SK-MEL-5 (cell line): ENCODE measurements at regions not wholly inside any gene's neighbourhood (a gene's known extent, or its start where the extent isn't known, plus 50 kb on each side); places are given as distances from the start of the nearest gene placed in this dataset.
A peak's percentile ranks its signal among the peaks of the same experiment; 100 is the strongest.
"Not testable (repeated sequence)": the region's sequence is repeated elsewhere in the genome, so short reads cannot be mapped to it uniquely, and the experiment has no call there.

ENCODE experiments used
- DNase-seq: peaks from one replicate; pipeline ENCODE4 v3.0.0-alpha.2; 2016; ENCODE audit warnings: low read depth, low spot score
- in situ Hi-C: cut with HindIII; loops from 2 replicates; pipeline ENCODE4 v1.10.0; 2016; ENCODE audit warnings: low sequenced_read_pairs, high pct_unique_total_duplicates, low pct_unique_long_range_greater_than_20kb

DNA sequence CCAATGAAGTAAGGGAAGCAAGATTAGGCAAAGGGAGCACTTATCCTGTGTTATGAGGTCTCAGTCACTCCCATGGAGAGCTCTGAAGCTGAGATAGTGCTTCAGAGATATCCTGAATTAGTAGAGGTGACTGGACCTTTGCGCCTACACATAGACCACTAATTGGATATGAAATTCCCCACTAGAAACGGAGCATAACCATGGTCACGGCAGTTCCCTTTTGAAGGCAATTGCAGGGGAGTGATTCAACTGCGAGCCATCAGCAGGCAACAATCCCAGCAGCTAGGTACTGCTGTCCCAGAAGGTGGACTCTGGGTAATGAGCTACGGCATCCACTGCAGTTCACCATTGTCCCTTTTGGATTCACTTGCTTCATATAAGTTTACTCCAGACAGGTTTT is 267.7 kb upstream of the RASA1 start:
- in situ Hi-C loops = no loop called here
- DNase-seq = no peak

DNA sequence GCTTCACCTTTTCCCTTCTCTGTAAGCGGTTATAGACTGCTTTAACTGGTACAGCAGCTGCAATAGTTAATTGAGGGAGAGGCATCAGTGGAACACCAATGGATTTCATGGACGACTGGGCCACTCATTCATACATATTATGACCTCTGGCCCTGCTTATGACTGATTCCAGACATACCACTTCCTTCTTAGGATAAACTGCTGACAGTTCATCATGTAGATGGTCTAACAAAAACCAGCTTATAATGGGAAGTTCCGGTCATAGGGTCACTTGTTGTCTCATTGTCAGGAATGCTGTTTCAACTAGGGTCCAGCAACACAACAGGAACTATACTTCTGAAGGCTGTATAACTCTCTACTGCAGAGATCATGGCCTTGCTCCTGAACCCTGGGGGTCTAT is 265.2 kb upstream of the RASA1 start:
- in situ Hi-C loops = no loop called here
- DNase-seq = no peak

DNA sequence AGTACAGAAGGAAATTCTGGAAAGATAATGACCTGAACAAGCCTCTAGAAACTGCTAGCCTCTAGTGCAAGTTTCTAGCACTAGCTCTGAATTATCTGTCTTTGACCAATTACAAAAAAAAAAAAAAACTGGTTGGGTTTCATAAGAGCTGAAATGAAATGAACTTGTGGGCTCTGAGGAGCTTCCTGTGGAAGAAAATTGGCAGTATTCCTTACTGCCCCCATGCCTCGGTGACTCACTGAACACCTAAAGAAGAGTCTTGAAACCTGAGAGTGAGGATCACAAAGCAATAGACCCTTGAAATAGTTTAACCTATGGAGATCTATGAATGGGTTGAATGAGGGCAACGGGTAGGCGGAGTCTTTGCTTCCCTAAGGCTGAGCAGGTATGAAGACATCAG is 263.6 kb upstream of the RASA1 start:
- in situ Hi-C loops = no loop called here
- DNase-seq = no peak

DNA sequence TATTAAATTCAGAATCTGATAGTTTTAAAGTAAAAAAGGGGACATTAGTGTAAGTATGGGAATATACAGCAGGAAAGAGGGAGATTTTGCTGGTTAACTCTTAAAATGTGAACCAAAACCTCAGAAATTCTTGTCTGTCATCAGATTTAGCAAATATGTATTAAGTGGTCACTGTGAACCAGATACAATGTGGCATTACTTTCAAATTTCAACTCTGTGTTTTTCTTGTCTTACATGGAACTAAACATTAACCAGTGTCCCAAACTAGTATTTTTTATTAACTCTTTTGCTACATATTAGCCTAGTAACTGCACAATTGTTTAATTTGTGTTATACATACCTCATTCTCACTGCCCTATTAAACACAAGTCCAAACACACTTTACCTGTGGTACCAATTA is 259.9 kb upstream of the RASA1 start:
- in situ Hi-C loops = no loop called here
- DNase-seq = no peak

DNA sequence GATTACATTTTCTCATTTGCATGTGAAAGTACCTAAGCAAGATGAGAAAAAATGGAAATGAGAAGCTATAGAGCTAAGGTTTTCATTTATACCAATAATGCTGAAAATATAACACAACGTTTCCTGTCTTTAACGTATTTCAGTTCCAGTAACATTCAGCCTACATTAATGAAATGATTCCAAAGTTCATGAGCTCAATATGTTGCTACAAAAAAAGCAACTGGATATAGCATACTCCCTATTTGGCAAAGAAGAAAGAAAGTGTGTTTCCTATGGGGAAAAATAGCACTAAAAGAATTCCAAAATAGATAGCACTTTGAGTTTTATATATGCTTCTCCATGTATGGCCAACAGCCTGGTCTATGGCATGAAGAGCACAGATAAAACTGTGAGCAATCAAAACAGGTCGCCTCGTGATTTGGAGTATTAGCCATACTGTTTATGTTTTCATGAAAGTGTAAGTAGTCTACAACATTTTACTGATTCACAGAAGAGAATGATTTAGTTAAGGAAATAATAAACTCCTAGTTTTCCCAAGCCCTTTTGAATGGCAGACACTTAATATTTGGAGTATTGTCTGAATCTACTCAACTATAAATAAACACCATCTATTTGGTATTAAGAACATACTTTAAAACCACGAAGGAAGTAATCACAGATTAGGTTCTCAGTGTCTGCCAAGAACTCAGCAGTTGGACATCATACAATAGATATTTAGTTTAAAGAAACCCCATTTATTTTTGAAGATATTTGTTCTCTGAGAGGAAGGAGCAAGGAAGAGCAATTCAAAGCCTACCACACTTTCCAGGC is 258.7 kb upstream of the RASA1 start:
- DNase-seq = no peak
- in situ Hi-C loops = no loop called here

DNA sequence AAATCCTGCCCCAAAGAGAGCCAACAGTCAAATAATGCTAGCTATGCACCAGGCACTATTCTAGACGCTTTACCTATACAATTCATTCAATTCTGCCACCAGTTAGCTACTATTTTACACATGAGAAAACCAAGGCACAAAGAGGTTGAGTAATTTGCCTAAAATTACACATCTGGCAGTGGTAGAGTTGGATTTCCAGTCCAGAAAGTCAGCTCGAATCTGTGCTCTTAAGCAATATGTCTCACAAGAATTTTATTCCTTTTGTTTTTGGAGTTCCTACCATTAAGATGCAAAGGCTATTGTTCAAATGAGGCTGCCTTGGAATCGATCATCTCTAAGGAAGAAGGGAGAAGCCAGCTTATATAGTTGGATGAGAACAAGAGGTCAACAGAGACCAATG is 256.9 kb upstream of the RASA1 start:
- in situ Hi-C loops = no loop called here
- no peak for DNase-seq

DNA sequence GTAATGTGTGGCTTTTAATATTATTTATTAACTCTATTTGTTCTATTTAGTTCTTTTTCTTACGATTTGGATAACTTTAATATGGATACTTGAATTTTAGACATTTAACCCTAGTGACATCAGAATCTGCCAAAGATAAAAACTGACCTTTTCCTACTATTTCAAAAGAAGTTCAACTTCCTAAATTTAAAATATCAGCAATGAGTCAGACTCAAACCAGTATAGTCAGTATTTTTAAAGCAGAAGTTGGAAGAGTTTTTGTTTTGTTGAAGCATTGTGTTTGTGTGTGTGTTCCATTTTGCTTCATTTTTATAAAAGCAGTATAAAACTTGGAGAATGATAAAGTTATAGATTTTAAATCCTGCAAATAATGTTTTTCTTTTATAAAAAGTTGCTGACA is 251.8 kb upstream of the RASA1 start:
- DNase-seq = no peak
- in situ Hi-C loops = no loop called here

DNA sequence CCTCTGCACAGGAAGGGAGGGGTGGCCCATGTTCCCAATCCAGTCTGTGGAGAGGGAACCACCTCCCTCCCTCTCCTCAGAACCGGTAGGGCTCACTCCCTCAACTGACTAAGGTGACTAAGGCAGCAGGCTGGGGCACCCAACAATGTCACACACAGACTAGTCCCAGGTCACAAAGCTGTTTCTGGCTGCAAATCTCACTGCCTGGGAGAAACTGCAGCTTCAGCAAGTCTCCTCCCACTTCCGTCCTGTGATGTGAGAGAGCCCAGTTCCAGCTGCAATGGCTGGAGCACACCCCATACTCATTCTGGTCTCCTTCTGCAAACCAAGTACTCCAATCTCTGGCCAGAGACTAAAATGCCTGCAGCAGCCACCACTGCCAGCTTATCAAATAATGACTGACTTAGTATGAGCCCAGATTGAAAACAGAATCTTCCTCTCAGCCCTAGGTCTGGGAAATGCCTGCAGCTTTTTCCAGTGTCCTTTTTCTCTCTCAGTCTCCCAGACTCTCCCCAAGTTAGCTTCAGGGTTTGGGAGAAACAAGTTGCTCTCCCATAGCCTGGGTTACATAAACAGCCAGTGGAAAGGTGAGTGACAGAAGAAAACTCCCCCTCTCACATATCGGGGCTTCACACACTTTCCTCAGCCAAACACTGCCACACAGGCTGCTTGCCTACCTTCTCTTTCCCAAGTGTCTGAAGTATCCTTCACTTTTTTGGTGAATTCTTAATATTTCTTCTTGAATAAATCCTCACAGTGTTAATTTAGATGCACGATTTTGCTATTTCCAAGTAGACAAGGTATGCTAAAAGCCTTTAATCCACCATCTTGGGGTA is 247.4 kb upstream of the RASA1 start:
- in situ Hi-C loops = no loop called here
- DNase-seq = peak; percentile 11

DNA sequence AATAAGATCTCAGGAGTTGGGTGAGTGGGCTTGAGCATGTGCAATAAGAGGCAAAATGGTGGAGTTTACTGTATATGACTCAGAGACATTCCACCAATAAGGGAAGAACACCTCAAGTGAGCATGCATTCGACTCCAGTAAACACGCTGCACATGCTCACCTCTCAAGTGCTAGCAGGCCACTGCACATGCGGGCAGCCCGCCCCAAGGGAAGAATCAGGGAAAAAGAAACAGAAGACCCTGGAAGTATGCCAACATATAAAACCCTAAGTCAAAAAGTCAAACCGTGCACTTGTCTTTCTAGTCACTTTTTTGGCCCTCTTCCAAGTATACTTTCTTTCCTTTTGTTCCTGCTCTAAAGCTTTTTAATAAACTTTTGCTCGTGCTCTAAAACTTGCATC is 245.3 kb upstream of the RASA1 start:
- in situ Hi-C loops = no loop called here
- DNase-seq = no peak

DNA sequence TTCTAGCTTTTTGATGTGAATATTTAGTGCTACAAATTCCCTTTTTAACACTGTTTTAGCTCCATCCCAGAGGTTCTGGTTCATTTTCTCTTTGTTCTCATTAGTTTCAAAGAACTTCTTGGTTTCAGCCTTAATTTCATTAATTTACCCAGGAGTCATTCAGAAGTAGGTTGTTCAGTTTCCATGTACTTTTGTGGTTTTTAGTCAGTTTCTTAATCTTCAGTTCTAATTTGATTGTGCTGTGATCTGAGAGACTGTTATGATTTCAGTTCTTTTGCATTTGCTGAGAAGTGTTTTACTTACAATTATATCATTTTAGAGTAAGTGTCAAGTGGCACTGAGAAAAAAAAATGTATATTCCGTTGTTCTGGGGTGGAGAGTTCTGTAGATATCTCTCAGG is 240.1 kb upstream of the RASA1 start:
- in situ Hi-C loops = no loop called here
- no peak for DNase-seq

DNA sequence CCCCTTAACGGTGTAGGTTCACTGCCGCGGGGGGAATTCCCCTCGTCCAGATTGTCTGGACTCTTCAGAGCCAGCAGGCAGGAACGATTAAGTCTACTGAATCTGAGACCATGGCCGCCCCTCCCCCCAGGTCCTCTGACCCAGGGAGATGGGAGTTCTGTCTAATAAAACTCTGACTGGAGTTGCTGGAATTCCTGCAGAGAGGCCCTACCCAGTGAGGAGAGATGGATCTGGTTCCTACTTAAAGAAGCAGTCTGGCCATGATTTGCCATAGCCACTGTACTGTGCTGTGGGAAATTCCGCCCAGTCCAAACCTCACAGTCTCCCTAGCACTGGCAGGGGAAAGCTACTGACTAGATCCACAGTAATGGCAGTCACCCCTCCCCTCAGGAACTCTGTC is 237.7 kb upstream of the RASA1 start:
- no peak for DNase-seq
- in situ Hi-C loops = no loop called here

DNA sequence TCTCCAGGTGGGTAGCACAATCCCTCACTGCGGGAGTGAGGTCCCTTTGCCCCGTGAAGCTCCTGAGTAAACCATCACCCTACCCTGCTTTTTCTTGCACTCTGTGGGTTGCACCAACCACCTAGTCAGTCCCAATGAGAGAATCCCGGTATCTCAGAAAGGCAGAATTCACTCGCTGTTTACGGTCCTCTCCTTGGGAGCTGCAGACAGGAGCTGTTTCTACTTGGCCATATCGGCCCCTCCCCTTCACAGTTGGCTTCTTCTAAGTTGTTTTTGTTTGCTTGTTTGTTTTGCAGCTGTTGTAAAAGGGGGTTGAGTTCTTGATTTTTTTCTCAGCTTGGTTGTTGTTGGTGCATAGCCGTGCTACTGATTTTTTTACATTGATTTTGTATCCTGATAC is 237.0 kb upstream of the RASA1 start:
- in situ Hi-C loops = no loop called here

DNA sequence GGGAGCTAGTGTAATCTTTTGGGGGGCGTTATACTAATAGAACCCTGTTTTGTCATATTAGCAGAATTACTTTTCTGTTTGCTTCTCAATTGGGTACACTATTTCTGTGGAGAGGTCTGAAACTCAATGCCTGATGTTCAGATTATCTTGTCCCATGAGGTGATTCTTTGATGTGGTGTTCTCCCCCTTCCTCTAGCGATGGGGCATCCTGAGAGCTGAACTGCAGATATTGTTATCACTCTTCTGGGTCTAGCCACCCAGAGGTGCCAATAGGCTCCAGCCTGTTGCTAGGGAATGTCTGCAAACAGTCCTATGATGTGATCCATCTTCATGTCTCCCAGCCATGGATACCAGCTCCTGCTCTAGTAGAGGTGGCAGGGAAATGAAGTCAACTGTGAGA is 233.1 kb upstream of the RASA1 start:
- in situ Hi-C loops = no loop called here

More for the DNA sequence above, 237.0 kb upstream of the RASA1 start:
- DNase-seq = no peak

DNA sequence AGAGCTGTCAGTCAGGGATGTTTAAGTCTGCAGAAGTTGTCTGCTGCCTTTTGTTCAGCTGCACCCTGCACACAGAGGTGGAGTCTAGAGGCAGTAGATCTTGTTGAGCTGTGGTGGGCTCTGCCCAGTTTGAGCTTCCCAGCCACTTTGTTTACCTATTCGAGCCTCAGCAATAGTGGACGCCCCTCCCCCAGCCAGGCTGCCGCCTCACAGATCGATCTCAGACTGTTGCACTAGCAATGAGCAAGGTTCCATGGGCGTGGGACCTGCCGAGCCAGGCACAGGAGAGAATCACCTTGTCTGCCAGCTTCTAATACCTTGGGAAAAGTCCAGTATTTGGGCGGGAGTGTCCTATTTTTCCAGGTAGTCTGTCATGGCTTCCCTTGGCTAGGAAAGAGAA is 225.1 kb upstream of the RASA1 start:
- no peak for DNase-seq
- in situ Hi-C loops = no loop called here

More for the DNA sequence above, 233.1 kb upstream of the RASA1 start:
- no peak for DNase-seq

DNA sequence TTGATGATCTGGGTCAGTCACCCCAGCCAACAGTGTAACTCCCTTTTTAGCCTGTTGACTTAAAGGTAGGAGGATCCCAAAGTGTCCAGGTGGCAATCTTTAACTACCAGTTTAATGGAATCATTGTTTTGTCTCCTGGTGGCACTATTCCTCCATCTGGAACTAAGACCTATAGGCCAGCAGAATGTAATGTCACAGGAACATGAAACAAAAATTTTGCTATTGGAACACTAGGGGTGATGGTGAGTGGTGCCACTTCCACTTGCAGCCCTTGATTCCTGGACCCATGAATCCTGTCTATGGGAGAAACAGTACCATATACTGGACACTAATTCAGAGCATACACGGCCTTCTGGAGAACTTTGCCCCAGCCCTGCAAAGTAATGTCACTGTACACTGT is 219.5 kb upstream of the RASA1 start:
- DNase-seq = peak; percentile 8
- in situ Hi-C loops = no loop called here

DNA sequence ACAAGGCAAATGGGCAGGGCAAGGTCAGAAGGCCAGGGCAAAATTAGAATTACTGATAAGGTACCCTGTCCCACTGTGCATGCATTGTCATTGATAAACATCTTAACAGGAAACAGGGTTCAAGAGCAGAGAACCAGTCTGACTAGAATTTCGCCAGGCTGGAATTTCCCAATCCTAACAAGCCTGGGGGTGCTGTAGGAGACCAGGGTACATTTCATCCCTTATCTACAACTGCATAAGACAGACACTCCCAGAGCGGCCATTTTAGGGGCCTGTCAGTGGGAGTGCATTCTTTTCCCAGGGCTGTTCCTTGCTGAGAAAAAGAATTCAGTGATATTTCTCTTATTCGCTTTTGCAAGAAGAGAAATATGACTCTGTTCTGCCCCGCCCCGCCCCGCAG is 218.7 kb upstream of the RASA1 start:
- DNase-seq, in situ Hi-C loops: not testable (repeated sequence)

DNA sequence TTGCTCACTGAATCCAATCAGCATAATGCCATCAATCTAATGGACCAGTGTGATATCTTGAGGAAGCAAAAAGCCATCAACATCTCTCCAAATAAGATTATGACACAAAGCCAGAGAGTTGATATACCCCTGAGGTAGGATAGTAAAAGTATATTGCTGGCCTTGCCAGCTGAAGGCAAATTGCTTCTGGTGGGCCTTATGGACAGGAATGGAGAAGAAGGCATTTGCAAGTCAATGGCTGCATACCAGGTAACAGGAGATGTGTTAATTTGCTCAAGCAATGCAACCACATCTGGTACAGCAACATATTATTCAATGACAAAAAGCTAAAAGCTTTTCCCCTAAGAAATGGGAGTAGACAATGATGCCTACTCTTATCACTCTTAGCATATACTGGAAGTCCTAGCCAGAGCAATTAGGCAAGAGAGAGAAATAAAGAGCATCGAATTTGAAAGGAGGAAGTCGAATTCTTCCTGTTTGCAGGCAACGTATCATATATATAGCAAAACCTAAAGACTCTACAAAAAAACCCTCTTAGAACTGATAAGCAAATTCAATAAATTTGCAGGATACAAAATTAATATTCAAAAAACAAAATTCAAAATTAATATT is 216.1 kb upstream of the RASA1 start:
- in situ Hi-C loops = no loop called here

DNA sequence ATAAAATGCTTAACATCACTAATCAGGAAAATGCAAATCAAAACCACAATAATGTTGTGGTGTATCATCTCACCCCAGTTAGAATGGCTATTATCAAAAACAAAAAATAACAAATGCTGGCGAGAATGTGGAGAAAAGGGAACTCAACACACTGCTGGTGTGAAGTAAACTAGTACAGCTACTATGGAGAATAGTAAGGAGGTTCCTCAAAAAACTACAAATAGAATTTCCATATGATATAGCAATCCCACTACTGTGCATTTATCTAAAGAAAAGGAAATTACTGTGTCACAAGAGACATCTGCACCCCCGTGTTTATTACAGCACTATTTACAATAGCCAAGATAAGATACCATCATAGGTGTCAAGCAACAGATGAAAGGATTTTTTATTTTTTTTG is 214.5 kb upstream of the RASA1 start:
- in situ Hi-C loops = no loop called here
- no peak for DNase-seq

More for the DNA sequence above, 216.1 kb upstream of the RASA1 start:
- no peak for DNase-seq

DNA sequence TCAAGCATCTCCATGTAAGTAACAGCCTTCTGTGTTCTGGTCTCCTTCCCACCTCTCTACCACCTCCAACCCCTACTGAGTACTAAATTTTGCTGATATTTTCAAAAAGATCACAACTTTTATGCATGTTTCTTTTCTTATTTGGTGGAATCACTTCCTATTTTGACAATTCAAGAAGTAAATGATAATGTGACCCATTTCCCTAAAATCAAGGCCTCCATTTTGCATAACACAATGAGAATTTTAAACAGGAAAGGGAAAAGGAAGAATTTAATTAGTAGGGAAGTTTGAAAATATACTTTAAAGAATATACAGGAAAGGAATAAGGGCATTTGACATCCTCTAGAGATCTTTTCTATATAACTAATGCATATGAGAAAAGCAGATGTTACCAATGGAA is 212.9 kb upstream of the RASA1 start:
- no peak for DNase-seq
- in situ Hi-C loops = no loop called here
